GM18907 (cell line): ENCODE measurements at regions not wholly inside any gene's neighbourhood (a gene's known extent, or its start where the extent isn't known, plus 50 kb on each side); places are given as distances from the start of the nearest gene placed in this dataset.

ENCODE experiments used
- ATAC-seq: cut with Tn5 transposase; IDR thresholded peaks from one replicate; pipeline ENCODE4 v1.9.1; 2021; ENCODE audit warnings: mild to moderate bottlenecking, moderate library complexity; ENCODE audit not compliant: unreplicated experiment

- ATAC-seq = no peak
These were observed 57.1 kb downstream of the FAM181B start for GRCh38 chr11:82676483-82677094.

- ATAC-seq = no peak
These were observed 57.8 kb downstream of the FAM181B start for GRCh38 chr11:82675838-82676237.

GRCh38 chr11:82673631-82674030 lies 60.0 kb downstream of the FAM181B start:
- no peak for ATAC-seq

- no peak for ATAC-seq
These were observed 62.2 kb downstream of the FAM181B start for GRCh38 chr11:82671451-82671850.

- ATAC-seq = no peak
These were observed 70.1 kb downstream of the FAM181B start for GRCh38 chr11:82663535-82663934.

GRCh38 chr11:82653752-82654151 lies 79.9 kb downstream of the FAM181B start:
- no peak for ATAC-seq

GRCh38 chr11:82639251-82639650 lies 94.4 kb downstream of the FAM181B start:
- no peak for ATAC-seq

GRCh38 chr11:82636615-82637014 lies 97.0 kb downstream of the FAM181B start:
- ATAC-seq = no peak

GRCh38 chr11:82634091-82634490 lies 99.6 kb downstream of the FAM181B start:
- ATAC-seq = no peak

- peak; percentile 91 for ATAC-seq
These were observed 101.7 kb downstream of the FAM181B start for GRCh38 chr11:82631722-82632630.

- ATAC-seq = no peak
These were observed 123.0 kb downstream of the FAM181B start for GRCh38 chr11:82610671-82611070.

- no peak for ATAC-seq
These were observed 126.9 kb downstream of the FAM181B start for GRCh38 chr11:82606738-82607137.

- no peak for ATAC-seq
These were observed 132.0 kb downstream of the FAM181B start for GRCh38 chr11:82601711-82602110.

GRCh38 chr11:82599836-82600235 lies 133.8 kb downstream of the FAM181B start:
- ATAC-seq = no peak

GRCh38 chr11:82586581-82586980 lies 147.1 kb downstream of the FAM181B start:
- ATAC-seq = no peak

GRCh38 chr11:82577246-82577645 lies 156.4 kb downstream of the FAM181B start:
- no peak for ATAC-seq

- ATAC-seq = no peak
These were observed 172.8 kb downstream of the FAM181B start for GRCh38 chr11:82560836-82561235.

- ATAC-seq = no peak
These were observed 174.1 kb downstream of the FAM181B start for GRCh38 chr11:82559609-82560008.

- ATAC-seq = peak; percentile 100
These were observed 176.4 kb downstream of the FAM181B start for GRCh38 chr11:82557274-82557673.

GRCh38 chr11:82556210-82556609 lies 177.5 kb downstream of the FAM181B start:
- no peak for ATAC-seq

GRCh38 chr11:82546661-82547557 lies 186.8 kb downstream of the FAM181B start:
- ATAC-seq = no peak
